ENCODE measurements at regions not wholly inside any gene's neighbourhood (a gene's known extent, or its start where the extent isn't known, plus 50 kb on each side); places are given as distances from the start of the nearest gene placed in this dataset.

GRCh38 chr12:89155826-89156225 lies 196.5 kb downstream of the DUSP6 start:
- intact Hi-C loops (cut with micrococcal nuclease; ENCODE audit: unreplicated experiment): no loop called here
- DNase-seq: no peak
- Histone ChIP-seq H3K27me3 (replicated peaks; ENCODE audit: control insufficient read depth, insufficient read depth, low read length) (no peaks in the 10 kb centered on the region), H3K36me3 (ENCODE audit: control insufficient read depth, insufficient read depth, low read length) (no peaks in the 10 kb centered on the region), H3K4me1 (peaks cover 9% of the 10 kb centered on the region), H3K9me3 (0 out of 2 replicates have a peak, but pooled peaks cover 3% of the 10 kb centered on the region), H3K4me3 (ENCODE audit: low read depth, low read length) (no peak overlapping the region)
- TF ChIP-seq CTCF (IDR thresholded peaks at IDR 0.05; ENCODE audit: insufficient read depth in 1 of 2, low read depth in 1 of 2, low read length in 1 of 2, severe bottlenecking in 1 of 2, unreplicated experiment in 1 of 2): no peak
- Mint-ChIP-seq H3K27ac (ENCODE audit: unreplicated experiment) (no peak overlapping the region), H3K9me3 (ENCODE audit: unreplicated experiment) (peaks cover 18% of the 10 kb centered on the region), H3K27me3 (ENCODE audit: insufficient read depth, unreplicated experiment) (no peaks in the 10 kb centered on the region), H3K36me3 (ENCODE audit: insufficient read depth, unreplicated experiment) (no peaks in the 10 kb centered on the region), H3K4me3 (ENCODE audit: unreplicated experiment) (no peak overlapping the region), H3K4me1 (ENCODE audit: low read depth, unreplicated experiment) (peaks cover 17% of the 10 kb centered on the region)
- BruUV-seq (replicated peaks): no TSS peak
- CTCF ChIA-PET: no interaction called here
- POLR2A ChIA-PET: no interaction called here

GRCh38 chr12:89154743-89155499 lies 197.4 kb downstream of the DUSP6 start:
- H3K27me3 ChIP-seq (replicated peaks; ENCODE audit: control insufficient read depth, insufficient read depth, low read length): no peaks in the 10 kb centered on the region
- Mint-ChIP-seq H3K27ac (ENCODE audit: unreplicated experiment) (no peak overlapping the region), H3K4me3 (ENCODE audit: unreplicated experiment) (no peak overlapping the region), H3K4me1 (ENCODE audit: low read depth, unreplicated experiment) (peaks cover 17% of the 10 kb centered on the region), H3K9me3 (ENCODE audit: unreplicated experiment) (peaks cover 22% of the 10 kb centered on the region), H3K36me3 (ENCODE audit: insufficient read depth, unreplicated experiment) (no peaks in the 10 kb centered on the region), H3K27me3 (ENCODE audit: insufficient read depth, unreplicated experiment) (no peaks in the 10 kb centered on the region)
- 0 out of 2 replicates have a peak, but pooled peaks cover 5% of the 10 kb centered on the region for H3K9me3 ChIP-seq
- H3K4me3 ChIP-seq (ENCODE audit: low read depth, low read length): no peak overlapping the region
- CTCF ChIA-PET: no interaction called here
- no peak for DNase-seq
- H3K4me1 ChIP-seq: peaks cover 9% of the 10 kb centered on the region
- BruUV-seq (replicated peaks): no TSS peak
- intact Hi-C loops (cut with micrococcal nuclease; ENCODE audit: unreplicated experiment): no loop called here
- no peaks in the 10 kb centered on the region for H3K36me3 ChIP-seq (ENCODE audit: control insufficient read depth, insufficient read depth, low read length)
- TF ChIP-seq CTCF (IDR thresholded peaks at IDR 0.05; ENCODE audit: insufficient read depth in 1 of 2, low read depth in 1 of 2, low read length in 1 of 2, severe bottlenecking in 1 of 2, unreplicated experiment in 1 of 2): peak in 1 of 2 experiments; percentile 35
- POLR2A ChIA-PET: no interaction called here

- Mint-ChIP-seq H3K9me3 (ENCODE audit: unreplicated experiment) (peaks cover 22% of the 10 kb centered on the region), H3K36me3 (ENCODE audit: insufficient read depth, unreplicated experiment) (no peaks in the 10 kb centered on the region), H3K27ac (ENCODE audit: unreplicated experiment) (no peak overlapping the region), H3K27me3 (ENCODE audit: insufficient read depth, unreplicated experiment) (no peaks in the 10 kb centered on the region), H3K4me3 (ENCODE audit: unreplicated experiment) (no peak overlapping the region), H3K4me1 (ENCODE audit: low read depth, unreplicated experiment) (peaks cover 17% of the 10 kb centered on the region)
- H3K27me3 ChIP-seq (replicated peaks; ENCODE audit: control insufficient read depth, insufficient read depth, low read length): no peaks in the 10 kb centered on the region
- CTCF ChIA-PET: no interaction called here
- POLR2A ChIA-PET: no interaction called here
- no peak overlapping the region for H3K4me3 ChIP-seq (ENCODE audit: low read depth, low read length)
- H3K9me3 ChIP-seq: 0 out of 2 replicates have a peak, but pooled peaks cover 5% of the 10 kb centered on the region
- H3K4me1 ChIP-seq: peaks cover 9% of the 10 kb centered on the region
- no TSS peak for BruUV-seq (replicated peaks)
- DNase-seq: no peak
- intact Hi-C loops (cut with micrococcal nuclease; ENCODE audit: unreplicated experiment): no loop called here
- no peak for TF ChIP-seq CTCF (IDR thresholded peaks at IDR 0.05; ENCODE audit: insufficient read depth in 1 of 2, low read depth in 1 of 2, low read length in 1 of 2, severe bottlenecking in 1 of 2, unreplicated experiment in 1 of 2)
- H3K36me3 ChIP-seq (ENCODE audit: control insufficient read depth, insufficient read depth, low read length): no peaks in the 10 kb centered on the region
Measured at GRCh38 chr12:89153341-89153740, 199.0 kb downstream of the DUSP6 start.

All from Caco-2 (cell line).